ENCODE measurements at regions not wholly inside any gene's neighbourhood (a gene's known extent, or its start where the extent isn't known, plus 50 kb on each side); places are given as distances from the start of the nearest gene placed in this dataset.

DNA sequence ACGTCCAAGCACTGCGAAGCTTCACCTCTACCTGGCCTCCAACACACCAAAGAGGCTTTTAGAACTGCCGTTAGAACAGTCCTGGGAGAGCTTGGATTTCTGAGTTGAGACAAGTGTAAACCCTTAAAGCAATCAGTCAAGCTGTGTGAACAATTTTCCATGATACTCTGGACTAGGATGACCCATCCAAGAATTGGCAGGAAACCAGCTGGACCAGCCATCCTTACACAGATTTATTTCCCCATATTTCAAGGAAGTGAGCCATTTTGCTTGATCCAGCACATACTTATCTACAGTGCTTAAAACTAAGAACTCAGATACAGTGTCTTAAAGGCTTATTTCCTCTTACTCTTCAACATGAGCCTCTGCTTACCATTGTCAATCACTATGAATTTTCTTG, 340.7 kb upstream of the HS3ST1 start:
- H3K36me3 ChIP-seq (replicated peaks; ENCODE audit: low read depth, low read length), result no peaks in the 10 kb centered on the region
- H4K20me1 ChIP-seq (ENCODE audit: insufficient read depth, low read length), result no peaks in the 10 kb centered on the region
- H3K4me3 ChIP-seq (ENCODE audit: low read length), result no peak overlapping the region
- H3K9ac ChIP-seq (ENCODE audit: low read length), result no peak overlapping the region
- no peak overlapping the region for H3K4me2 ChIP-seq (ENCODE audit: low read length)
- H3K4me1 ChIP-seq (ENCODE audit: low read length), result no peaks in the 10 kb centered on the region
- no peak overlapping the region for H2AFZ ChIP-seq (ENCODE audit: low read depth, low read length)
- H3K79me2 ChIP-seq (ENCODE audit: low read length), result no peaks in the 10 kb centered on the region
- no peaks in the 10 kb centered on the region for H3K27me3 ChIP-seq (ENCODE audit: low read depth, low read length)
- H3K27ac ChIP-seq (ENCODE audit: low read length), result no peak overlapping the region
- H3K9me3 ChIP-seq (ENCODE audit: insufficient read depth, low read length), result no peaks in the 10 kb centered on the region
- TF ChIP-seq EZH2phosphoT487 (IDR thresholded peaks at IDR 0.05; ENCODE audit: low read depth), result no peak
- TF ChIP-seq, protein P1, sequence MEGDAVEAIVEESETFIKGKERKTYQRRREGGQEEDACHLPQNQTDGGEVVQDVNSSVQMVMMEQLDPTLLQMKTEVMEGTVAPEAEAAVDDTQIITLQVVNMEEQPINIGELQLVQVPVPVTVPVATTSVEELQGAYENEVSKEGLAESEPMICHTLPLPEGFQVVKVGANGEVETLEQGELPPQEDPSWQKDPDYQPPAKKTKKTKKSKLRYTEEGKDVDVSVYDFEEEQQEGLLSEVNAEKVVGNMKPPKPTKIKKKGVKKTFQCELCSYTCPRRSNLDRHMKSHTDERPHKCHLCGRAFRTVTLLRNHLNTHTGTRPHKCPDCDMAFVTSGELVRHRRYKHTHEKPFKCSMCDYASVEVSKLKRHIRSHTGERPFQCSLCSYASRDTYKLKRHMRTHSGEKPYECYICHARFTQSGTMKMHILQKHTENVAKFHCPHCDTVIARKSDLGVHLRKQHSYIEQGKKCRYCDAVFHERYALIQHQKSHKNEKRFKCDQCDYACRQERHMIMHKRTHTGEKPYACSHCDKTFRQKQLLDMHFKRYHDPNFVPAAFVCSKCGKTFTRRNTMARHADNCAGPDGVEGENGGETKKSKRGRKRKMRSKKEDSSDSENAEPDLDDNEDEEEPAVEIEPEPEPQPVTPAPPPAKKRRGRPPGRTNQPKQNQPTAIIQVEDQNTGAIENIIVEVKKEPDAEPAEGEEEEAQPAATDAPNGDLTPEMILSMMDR (IDR thresholded peaks at IDR 0.05; ENCODE audit: low read depth, low read length), result no peak

- Histone ChIP-seq H3K4me2 (ENCODE audit: low read length) (no peak overlapping the region), H3K9ac (ENCODE audit: low read length) (no peak overlapping the region), H3K27ac (ENCODE audit: low read length) (no peak overlapping the region), H3K79me2 (ENCODE audit: low read length) (no peaks in the 10 kb centered on the region), H3K4me3 (ENCODE audit: low read length) (no peak overlapping the region), H4K20me1 (ENCODE audit: insufficient read depth, low read length) (no peaks in the 10 kb centered on the region), H2AFZ (ENCODE audit: low read depth, low read length) (no peak overlapping the region), H3K36me3 (replicated peaks; ENCODE audit: low read depth, low read length) (no peaks in the 10 kb centered on the region), H3K9me3 (ENCODE audit: insufficient read depth, low read length) (no peaks in the 10 kb centered on the region), H3K27me3 (ENCODE audit: low read depth, low read length) (no peaks in the 10 kb centered on the region), H3K4me1 (ENCODE audit: low read length) (no peaks in the 10 kb centered on the region)
- TF ChIP-seq EZH2phosphoT487 (IDR thresholded peaks at IDR 0.05; ENCODE audit: low read depth), result no peak
- TF ChIP-seq, protein P1 (IDR thresholded peaks at IDR 0.05; ENCODE audit: low read depth, low read length), result no peak
These were observed 339.7 kb upstream of the HS3ST1 start for GRCh38 chr4:11768251-11768972.

DNA sequence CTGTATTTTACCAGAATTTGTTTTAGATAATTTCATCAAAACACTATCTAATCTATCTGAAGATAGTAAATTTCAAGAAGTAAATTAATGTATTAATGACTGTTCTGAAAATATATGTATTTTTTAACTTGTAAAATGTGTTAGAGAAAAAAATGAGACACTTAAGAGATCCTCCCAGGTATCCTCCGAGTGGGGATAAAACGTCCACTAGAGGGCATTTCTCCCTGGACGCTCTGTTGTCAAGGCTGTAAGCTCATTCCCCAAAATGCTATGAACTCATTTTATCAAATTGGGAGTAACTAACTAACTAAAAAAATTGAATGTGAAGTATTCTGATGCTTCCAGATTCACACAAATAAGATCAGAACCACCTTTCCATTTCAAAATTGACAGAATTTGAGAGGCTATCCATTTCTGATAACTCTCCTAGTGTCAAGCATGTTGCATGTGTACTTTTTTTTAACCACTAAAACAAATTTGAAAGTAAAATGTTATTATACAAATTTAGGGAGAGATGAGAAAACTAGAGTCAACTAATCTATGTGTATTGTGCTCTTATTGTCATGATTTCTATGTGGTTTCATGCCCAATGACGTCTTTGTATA, 337.3 kb upstream of the HS3ST1 start:
- Histone ChIP-seq H3K27me3 (ENCODE audit: low read depth, low read length) (no peaks in the 10 kb centered on the region), H3K27ac (ENCODE audit: low read length) (no peak overlapping the region), H3K4me1 (ENCODE audit: low read length) (no peaks in the 10 kb centered on the region), H3K9me3 (ENCODE audit: insufficient read depth, low read length) (no peaks in the 10 kb centered on the region), H3K4me2 (ENCODE audit: low read length) (no peak overlapping the region), H3K79me2 (ENCODE audit: low read length) (no peaks in the 10 kb centered on the region), H3K9ac (ENCODE audit: low read length) (no peak overlapping the region), H3K4me3 (ENCODE audit: low read length) (no peak overlapping the region), H4K20me1 (ENCODE audit: insufficient read depth, low read length) (no peaks in the 10 kb centered on the region), H2AFZ (ENCODE audit: low read depth, low read length) (no peak overlapping the region), H3K36me3 (replicated peaks; ENCODE audit: low read depth, low read length) (no peaks in the 10 kb centered on the region)
- TF ChIP-seq EZH2phosphoT487 (IDR thresholded peaks at IDR 0.05; ENCODE audit: low read depth), result no peak
- TF ChIP-seq, protein P1 (IDR thresholded peaks at IDR 0.05; ENCODE audit: low read depth, low read length), result peak; percentile 76

DNA sequence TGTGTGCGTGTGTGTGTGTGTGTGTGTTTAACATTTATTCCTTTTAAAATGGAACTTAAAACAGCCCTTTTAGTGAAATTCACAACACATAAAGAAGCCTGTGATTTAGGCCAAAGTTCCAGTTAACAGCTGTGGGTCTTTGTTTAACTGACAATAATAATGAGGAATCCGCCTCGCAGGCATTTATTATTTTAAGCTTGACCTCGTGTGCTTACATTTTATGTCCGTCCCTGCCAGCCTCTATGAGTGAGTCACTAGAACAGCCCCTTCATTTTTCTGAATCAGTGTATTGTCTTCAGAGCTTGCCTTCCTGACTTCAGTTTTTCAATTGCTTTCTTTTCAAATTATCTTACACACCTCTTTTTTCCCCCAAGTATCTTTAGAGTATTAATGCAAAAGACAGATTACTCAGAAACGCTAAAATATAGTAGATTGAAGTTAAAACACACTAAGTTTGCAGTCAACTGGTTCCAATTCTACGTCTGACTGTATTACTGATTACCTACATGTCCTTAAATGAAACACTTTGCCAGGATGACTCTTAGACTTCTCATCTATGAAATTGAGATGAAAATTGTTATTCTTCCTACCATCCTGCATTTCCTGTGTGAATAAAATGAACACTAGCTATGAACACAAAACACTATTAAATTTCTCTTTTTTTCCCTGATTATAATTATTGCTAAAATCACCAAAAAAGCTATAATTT, 319.6 kb upstream of the HS3ST1 start:
- H2AFZ ChIP-seq (ENCODE audit: low read depth, low read length), result no peak overlapping the region

More for the DNA sequence above, 319.6 kb upstream of the HS3ST1 start:
- no peaks in the 10 kb centered on the region for H3K79me2 ChIP-seq (ENCODE audit: low read length)
- no peaks in the 10 kb centered on the region for H3K9me3 ChIP-seq (ENCODE audit: insufficient read depth, low read length)
- no peak overlapping the region for H3K27ac ChIP-seq (ENCODE audit: low read length)
- no peak overlapping the region for H3K4me2 ChIP-seq (ENCODE audit: low read length)
- no peaks in the 10 kb centered on the region for H3K36me3 ChIP-seq (replicated peaks; ENCODE audit: low read depth, low read length)
- TF ChIP-seq, protein P1 (IDR thresholded peaks at IDR 0.05; ENCODE audit: low read depth, low read length), result no peak
- TF ChIP-seq EZH2phosphoT487 (IDR thresholded peaks at IDR 0.05; ENCODE audit: low read depth), result no peak
- no peaks in the 10 kb centered on the region for H4K20me1 ChIP-seq (ENCODE audit: insufficient read depth, low read length)
- H3K9ac ChIP-seq (ENCODE audit: low read length), result no peak overlapping the region
- H3K4me3 ChIP-seq (ENCODE audit: low read length), result no peak overlapping the region
- no peaks in the 10 kb centered on the region for H3K27me3 ChIP-seq (ENCODE audit: low read depth, low read length)
- peaks cover 8% of the 10 kb centered on the region for H3K4me1 ChIP-seq (ENCODE audit: low read length)
